Activated naive CD4-positive, alpha-beta T cell treated with Interleukin-2 at 50 U/mL for 16 hours (primary cell): ENCODE measurements at regions not wholly inside any gene's neighbourhood (a gene's known extent, or its start where the extent isn't known, plus 50 kb on each side); places are given as distances from the start of the nearest gene placed in this dataset.

Experiments
- DNase-seq: peaks from one replicate; pipeline ENCODE4 v3.0.0-alpha.2; 2020

GRCh38 chr4:145345401-145345800, 136.3 kb upstream of the SMAD1 start:
- DNase-seq, result no peak

GRCh38 chr4:145341381-145341780, 140.3 kb upstream of the SMAD1 start:
- DNase-seq, result no peak

DNA sequence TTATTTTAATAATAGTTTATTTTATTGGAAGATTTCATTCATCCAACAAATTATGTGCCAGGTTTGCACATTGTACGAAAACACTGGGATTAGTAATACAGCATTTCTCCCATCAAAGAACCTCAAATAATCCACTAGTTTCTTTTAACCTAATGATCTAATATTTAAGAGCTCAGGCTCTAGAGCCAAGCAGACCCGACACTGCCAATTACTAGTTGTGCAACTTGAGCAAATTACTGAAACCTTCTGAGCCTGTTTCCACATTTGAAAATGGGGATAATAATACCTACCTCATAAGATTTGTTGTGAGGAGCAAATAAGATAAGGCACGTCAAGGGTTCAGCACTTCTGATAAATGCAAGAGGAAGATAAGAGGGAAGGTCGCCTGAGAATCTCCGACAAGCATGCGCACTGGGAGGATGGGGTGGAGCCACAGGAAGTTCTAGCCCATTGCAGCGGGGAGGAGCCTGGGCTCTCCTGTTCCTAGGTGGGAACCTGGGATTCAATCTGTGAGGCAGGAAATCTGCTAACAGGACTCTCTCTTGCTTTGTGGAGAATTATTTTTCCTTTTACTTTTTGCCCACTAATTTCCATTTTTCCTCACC, 141.5 kb upstream of the SMAD1 start:
- no peak for DNase-seq

DNA sequence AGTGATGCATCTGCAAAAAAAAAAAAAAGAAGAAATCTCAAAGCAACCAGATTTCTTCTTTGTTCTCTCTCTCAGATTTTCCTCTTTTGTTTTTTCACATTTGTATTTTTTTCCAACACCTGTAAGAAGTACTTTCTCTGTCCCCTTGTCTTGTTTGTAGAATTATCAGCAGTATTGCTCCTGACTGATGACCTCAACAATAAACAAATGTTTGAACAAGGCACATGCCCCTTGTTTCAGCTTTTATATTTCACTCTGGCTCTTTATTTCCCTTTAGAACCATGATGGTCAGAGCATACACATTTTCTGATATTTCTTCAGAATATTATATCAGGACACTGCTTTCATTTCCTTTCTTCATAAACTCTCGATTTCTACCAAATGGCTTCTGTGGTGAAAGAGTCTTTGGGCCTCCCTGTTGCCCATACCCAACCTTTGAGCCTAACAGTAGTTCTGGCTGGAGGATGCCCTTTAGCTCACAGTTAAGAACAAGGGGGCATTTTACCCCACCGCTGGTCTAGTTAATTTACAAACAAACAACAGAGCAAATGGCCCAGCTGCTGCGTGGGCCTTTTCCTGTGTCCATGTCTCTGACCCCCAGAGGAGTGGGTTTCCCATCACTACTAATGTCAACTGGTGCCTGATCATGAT, 142.5 kb upstream of the SMAD1 start:
- DNase-seq, result no peak

GRCh38 chr4:145338568-145338967, 143.1 kb upstream of the SMAD1 start:
- DNase-seq, result no peak

DNA sequence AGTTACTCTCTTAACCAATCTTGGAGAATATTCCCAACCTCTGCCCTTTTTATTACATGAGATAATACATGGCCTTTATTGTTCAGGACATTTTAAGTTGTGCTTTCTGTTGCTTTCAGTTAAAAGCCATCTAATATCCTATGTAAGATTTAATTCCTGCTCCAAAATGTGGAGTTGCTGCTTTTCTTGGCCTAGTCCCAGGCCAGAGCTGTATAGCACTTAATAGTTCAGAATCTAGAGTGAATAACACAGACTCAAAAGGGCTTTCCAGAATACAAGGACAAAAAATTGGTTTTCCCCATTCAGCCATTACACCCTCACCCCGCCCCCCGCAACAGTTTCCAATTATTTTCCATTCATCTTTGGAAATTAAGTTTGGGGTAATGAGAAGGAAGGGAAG, 144.3 kb upstream of the SMAD1 start:
- no peak for DNase-seq

DNA sequence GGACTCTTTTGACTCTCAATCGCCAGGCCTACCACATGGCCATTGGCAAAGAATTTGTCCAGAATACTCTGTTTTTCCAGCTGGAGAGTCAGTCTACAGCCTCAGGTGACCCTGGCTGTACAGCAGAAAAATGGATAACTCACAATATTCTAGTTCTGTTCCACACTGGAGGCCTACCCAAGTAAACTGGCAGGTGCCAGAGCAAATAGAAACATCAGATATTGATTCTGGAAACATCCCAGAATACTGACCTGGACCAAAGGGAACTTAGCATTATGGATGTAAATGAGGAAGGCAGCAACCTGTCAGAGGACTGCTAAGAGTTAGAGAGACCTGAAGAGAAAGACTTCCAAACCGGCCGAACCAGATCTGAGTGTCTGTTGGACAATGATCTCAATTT, 147.9 kb upstream of the SMAD1 start:
- DNase-seq, result no peak

- DNase-seq, result no peak
Measured at GRCh38 chr4:145326491-145326890, 146.1 kb upstream of the OTUD4 start.

DNA sequence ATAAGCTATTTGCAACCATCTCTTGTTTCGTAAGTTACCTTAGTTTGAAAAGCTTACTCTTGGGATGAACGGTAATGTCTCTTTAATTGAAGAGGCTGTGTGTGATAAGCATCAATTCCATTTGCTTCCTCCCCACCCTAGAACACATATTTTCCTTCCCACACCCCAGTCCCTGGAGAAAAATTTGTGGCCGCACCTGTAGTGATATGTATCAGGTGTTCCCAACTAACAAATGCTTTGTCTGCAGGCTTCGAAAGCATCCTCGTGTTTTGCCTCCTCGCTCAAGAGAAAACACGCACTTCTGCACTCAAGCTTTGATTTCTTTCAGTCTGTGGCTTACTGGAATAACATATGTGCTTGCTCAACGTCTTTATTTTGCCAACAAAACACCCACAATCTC, 143.8 kb upstream of the OTUD4 start:
- no peak for DNase-seq

DNA sequence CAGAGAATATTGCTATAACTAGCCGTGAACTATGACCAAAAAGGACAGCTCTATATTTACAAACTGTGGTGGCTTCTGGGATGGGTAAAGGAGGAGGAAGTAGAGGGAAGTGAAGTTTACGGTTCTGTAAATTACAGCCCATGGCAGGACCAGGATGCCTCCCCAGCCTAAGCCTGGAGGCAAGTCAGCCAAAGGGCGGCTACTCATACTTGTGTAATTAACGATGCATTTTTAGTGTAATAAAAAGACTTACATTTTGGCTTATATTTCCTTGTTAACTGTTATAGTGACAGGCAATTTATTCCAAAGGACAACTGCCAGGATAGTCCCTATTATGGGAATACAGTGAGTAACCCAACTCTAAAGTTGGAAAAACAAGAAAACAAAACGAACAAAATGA, 139.9 kb upstream of the OTUD4 start:
- DNase-seq, result no peak

- DNase-seq, result no peak
Measured at GRCh38 chr4:145319751-145320150, 139.4 kb upstream of the OTUD4 start.

DNA sequence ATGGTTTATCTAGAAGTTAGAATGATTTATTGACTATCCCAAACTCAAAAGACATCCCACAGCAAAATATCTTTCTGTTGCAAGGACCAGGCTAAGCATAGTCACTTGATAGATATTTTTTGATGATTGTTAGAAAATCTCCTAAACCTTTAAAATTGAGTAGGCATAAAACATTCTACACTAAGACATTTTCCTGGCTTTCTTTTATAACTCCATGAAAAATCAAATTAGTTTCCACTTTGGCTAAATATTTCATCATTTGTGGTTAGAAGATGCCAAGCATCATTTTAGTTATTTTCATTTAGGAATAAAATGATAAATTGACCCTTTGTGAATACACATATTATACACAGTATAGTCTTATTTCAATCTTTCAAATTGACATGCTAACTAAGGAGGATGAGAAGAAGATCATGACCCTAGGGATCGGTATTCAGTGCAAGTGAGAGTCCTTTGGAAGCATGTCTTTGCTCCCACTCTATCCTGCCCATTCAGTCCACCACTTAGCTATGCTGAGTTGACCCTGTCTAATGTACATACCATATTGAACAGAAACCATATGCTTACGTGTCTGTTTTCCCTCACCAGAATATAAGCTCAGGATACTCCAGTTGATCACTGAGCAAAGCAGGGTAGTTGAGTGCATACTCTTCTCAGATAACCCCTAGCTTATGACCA, 136.6 kb upstream of the OTUD4 start:
- no peak for DNase-seq

DNA sequence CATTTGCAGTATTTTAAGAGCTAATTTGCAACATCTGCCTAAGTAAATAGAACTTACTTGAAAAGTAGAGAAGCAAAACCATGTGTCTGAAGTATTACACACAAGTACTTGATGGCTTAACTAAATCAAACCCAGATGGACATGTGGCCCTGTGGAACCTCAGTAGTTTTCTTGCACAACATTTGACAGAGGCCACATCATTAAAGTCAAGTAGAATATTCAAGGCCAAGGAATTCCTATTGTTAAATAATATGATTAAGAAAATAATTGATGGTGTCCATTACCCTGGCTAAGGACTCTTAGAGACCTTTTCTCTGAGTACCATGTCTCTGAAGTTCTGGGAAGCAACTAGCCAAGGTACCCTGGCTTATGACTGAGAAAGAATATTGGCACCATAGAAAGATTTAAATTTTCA, 135.4 kb upstream of the OTUD4 start:
- no peak for DNase-seq

DNA sequence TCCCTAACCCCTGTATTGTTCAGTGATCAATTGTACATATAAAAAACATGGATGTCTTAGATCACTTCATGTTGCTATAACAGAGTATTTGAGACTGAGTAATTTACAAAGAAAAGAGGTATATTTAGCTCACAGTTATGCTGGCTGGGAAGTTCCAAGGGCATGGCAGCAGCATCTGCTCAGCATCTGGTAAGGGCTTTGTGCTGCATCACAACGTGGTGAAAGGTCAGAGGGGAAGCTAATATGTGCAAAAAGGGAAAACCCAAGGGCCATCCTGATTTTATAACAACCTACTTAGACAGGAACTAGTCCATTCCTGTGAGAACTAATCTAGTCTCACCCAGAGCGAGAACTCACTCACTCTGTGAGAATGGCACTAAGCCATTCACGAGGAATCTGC, 128.2 kb upstream of the OTUD4 start:
- DNase-seq, result no peak

GRCh38 chr4:145307763-145308430, 127.5 kb upstream of the OTUD4 start:
- DNase-seq, result no peak

DNA sequence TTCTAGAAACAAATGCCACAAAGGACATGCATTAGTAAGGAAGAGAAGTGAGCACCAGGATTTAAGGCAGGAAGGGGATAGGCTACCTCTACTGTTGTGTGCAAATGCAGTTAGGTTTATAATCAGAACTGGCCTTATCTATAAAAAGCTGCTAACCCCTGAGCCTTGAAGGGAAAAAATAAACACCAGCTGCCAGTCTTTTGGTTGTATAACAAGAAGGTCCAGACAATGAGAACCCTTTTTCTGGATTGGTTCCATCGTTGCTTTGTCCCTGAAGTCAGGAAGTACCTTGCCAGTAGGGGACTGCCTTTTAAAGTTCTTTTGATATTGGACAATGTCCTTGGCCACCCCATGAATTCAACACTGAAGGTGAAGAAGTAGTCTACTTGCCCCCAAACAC, 126.7 kb upstream of the OTUD4 start:
- no peak for DNase-seq

- DNase-seq, result no peak
Measured at GRCh38 chr4:145302725-145303124, 122.3 kb upstream of the OTUD4 start.

DNA sequence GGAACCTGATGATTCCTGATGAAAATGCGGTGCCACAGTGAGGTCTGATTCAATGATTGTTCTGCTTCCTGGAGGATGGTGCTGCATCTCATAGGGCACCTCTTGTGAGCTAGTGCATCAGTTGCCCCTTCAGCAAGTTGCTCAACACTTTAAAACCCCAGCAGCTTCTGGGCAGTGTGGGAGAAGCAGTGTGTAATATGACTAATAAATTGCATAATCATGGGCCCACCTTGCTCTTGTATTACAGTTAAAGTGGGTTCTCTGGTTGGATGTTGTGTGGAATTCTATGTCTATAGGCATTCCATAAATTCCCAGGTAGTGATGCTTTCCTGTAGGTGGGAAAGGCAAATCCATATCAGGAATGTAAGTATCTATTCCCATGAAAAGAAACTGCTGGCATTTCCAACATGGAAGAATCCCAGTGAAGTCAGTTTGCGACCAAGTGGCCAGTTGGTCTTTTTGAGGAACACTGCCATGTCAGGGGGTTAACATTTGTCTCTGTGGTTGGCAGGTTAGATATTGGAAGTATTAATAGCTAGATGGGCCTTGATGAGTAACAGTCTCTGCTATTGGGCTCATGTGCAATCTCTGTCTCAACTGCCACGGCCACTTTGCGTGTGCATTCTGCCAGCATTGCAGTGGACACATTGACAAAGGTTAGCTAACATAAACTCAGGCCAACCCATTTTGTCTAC, 121.1 kb upstream of the OTUD4 start:
- DNase-seq, result no peak

DNA sequence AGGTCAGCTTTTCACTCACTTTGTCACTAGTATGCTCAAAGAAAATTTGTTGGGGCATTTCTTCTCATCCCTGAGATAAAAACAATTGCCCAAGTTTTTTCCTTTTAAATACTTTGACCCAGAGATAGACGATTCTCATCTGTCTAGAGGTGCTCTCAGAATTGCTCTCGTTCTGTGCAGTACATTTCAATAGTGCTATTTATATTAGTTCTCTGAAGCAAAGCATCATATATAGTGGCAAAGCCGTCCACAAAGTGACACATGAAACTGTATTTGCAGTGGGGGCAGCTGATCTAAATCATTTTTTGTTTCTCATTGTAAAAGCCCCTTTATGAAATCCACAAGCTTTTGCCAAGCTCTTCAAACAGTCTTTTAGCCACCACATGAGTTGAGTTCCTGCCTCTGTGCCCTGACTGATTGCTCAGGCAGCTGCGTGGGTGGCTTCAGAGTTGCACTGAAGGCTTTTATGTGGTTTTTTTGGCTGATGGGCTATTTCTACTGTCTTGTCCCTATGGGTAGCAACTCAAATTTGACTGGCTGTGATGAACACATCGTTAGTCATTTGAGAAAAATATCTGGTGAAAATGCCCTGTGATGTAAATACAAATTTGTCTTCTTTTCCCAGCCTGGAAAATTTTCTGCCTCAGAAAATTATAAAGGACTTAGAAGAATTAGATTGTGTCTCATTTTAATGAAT, 119.1 kb upstream of the OTUD4 start:
- DNase-seq, result peak; percentile 70

GRCh38 chr4:145298885-145299284, 118.5 kb upstream of the OTUD4 start:
- DNase-seq, result no peak

- DNase-seq, result no peak
Measured at GRCh38 chr4:145297556-145297955, 117.2 kb upstream of the OTUD4 start.

GRCh38 chr4:145295547-145295946, 115.2 kb upstream of the OTUD4 start:
- no peak for DNase-seq

DNA sequence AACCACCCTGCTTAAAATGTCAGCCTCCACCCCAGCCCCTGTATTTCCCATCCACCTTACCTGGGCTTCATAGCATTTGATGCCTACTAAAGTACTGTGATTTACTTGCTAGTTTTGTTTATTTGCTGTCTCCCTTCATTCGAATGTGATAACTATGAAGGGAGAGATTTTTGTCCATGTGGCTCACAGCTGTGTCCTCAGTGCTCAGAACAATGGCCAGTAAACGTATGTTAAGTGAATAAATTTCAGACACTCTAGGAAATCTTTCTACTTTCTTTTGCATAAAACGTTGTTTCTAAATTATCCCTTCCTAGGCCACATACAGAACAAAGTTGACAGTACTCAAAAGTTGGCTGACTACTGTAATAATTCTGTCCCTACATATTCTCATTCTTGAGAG, 114.7 kb upstream of the OTUD4 start:
- no peak for DNase-seq
